H4 (cell line): ENCODE measurements at regions not wholly inside any gene's neighbourhood (a gene's known extent, or its start where the extent isn't known, plus 50 kb on each side); places are given as distances from the start of the nearest gene placed in this dataset.
"Not testable (repeated sequence)": the region's sequence is repeated elsewhere in the genome, so short reads cannot be mapped to it uniquely, and the experiment has no call there.

ENCODE experiments used
- DNase-seq: peaks from one replicate; pipeline ENCODE4 v3.0.0-alpha.2; 2015; ENCODE audit warnings: low spot score

GRCh38 chr13:64684685-64685431, 2545.3 kb downstream of the PCDH9 start:
- DNase-seq = no peak

- DNase-seq = no peak
These were observed 2546.0 kb downstream of the PCDH9 start for GRCh38 chr13:64684108-64684507.

- DNase-seq = no peak
These were observed 2549.4 kb downstream of the PCDH9 start for GRCh38 chr13:64680739-64681138.

GRCh38 chr13:64675255-64675892, 2554.8 kb downstream of the PCDH9 start:
- peak; percentile 4 for DNase-seq

- DNase-seq = no peak
These were observed 2556.0 kb downstream of the PCDH9 start for GRCh38 chr13:64674126-64674525.

GRCh38 chr13:64672751-64673150, 2557.4 kb downstream of the PCDH9 start:
- DNase-seq = no peak

- no peak for DNase-seq
These were observed 2567.1 kb downstream of the PCDH9 start for GRCh38 chr13:64662887-64663593.

- DNase-seq = no peak
These were observed 2581.8 kb downstream of the PCDH9 start for GRCh38 chr13:64648293-64648692.

- no peak for DNase-seq
These were observed 2587.1 kb downstream of the PCDH9 start for GRCh38 chr13:64643066-64643465.

GRCh38 chr13:64640002-64640401, 2590.1 kb downstream of the PCDH9 start:
- DNase-seq = no peak

GRCh38 chr13:64639206-64639605, 2590.9 kb downstream of the PCDH9 start:
- no peak for DNase-seq

GRCh38 chr13:64633948-64634347, 2596.2 kb downstream of the PCDH9 start:
- no peak for DNase-seq

GRCh38 chr13:64627654-64628053, 2602.5 kb downstream of the PCDH9 start:
- DNase-seq = no peak

GRCh38 chr13:64626105-64626504, 2604.0 kb downstream of the PCDH9 start:
- no peak for DNase-seq

GRCh38 chr13:64617231-64617630, 2612.9 kb downstream of the PCDH9 start:
- no peak for DNase-seq

GRCh38 chr13:64591971-64592370, 2638.2 kb downstream of the PCDH9 start:
- DNase-seq = peak; percentile 7

GRCh38 chr13:64579331-64579730, 2650.8 kb downstream of the PCDH9 start:
- no peak for DNase-seq

- no peak for DNase-seq
These were observed 2661.4 kb downstream of the PCDH9 start for GRCh38 chr13:64568748-64569147.

- not testable (repeated sequence) for DNase-seq
These were observed 2672.1 kb downstream of the PCDH9 start for GRCh38 chr13:64558031-64558430.

- no peak for DNase-seq
These were observed 2673.8 kb downstream of the PCDH9 start for GRCh38 chr13:64556376-64556775.

GRCh38 chr13:64553411-64554129, 2676.6 kb downstream of the PCDH9 start:
- no peak for DNase-seq

GRCh38 chr13:64551755-64552154, 2678.4 kb downstream of the PCDH9 start:
- DNase-seq = no peak
